HS-27A (cell line): ENCODE measurements at regions not wholly inside any gene's neighbourhood (a gene's known extent, or its start where the extent isn't known, plus 50 kb on each side); places are given as distances from the start of the nearest gene placed in this dataset.

ENCODE experiments used
- DNase-seq: peaks from one replicate; pipeline ENCODE4 v3.0.0-alpha.2; 2012; ENCODE audit warnings: low read depth, missing footprints

GRCh38 chr2:126793885-126794613 lies 104.6 kb upstream of the TEX51 start:
- no peak for DNase-seq

- no peak for DNase-seq
Observed at GRCh38 chr2:126795656-126796055, 103.0 kb upstream of the TEX51 start.

GRCh38 chr2:126796931-126797621 lies 101.6 kb upstream of the TEX51 start:
- no peak for DNase-seq

- no peak for DNase-seq
Observed at GRCh38 chr2:126797622-126798275, 100.9 kb upstream of the TEX51 start.

GRCh38 chr2:126798276-126799140 lies 100.2 kb upstream of the TEX51 start:
- DNase-seq = no peak

- DNase-seq = no peak
Observed at GRCh38 chr2:126799301-126799700, 99.4 kb upstream of the TEX51 start.

- no peak for DNase-seq
Observed at GRCh38 chr2:126801473-126801872, 97.2 kb upstream of the TEX51 start.

- DNase-seq = no peak
Observed at GRCh38 chr2:126802316-126802715, 96.4 kb upstream of the TEX51 start.

GRCh38 chr2:126802774-126803433 lies 95.8 kb upstream of the TEX51 start:
- no peak for DNase-seq

GRCh38 chr2:126803434-126803775 lies 95.3 kb upstream of the TEX51 start:
- no peak for DNase-seq

GRCh38 chr2:126804347-126804746 lies 94.3 kb upstream of the TEX51 start:
- no peak for DNase-seq

- DNase-seq = no peak
Observed at GRCh38 chr2:126808929-126809328, 89.8 kb upstream of the TEX51 start.

GRCh38 chr2:126809340-126809739 lies 89.3 kb upstream of the TEX51 start:
- DNase-seq = no peak

- DNase-seq = no peak
Observed at GRCh38 chr2:126810001-126810400, 88.7 kb upstream of the TEX51 start.

GRCh38 chr2:126811101-126811500 lies 87.6 kb upstream of the TEX51 start:
- DNase-seq = no peak

- DNase-seq = no peak
Observed at GRCh38 chr2:126817172-126817571, 81.5 kb upstream of the TEX51 start.

GRCh38 chr2:126822115-126822514 lies 76.6 kb upstream of the TEX51 start:
- DNase-seq = no peak

GRCh38 chr2:126822921-126823320 lies 75.8 kb upstream of the TEX51 start:
- DNase-seq = no peak

GRCh38 chr2:126823951-126824350 lies 74.7 kb upstream of the TEX51 start:
- DNase-seq = no peak

- no peak for DNase-seq
Observed at GRCh38 chr2:126824663-126825062, 74.0 kb upstream of the TEX51 start.

GRCh38 chr2:126825316-126825715 lies 73.4 kb upstream of the TEX51 start:
- DNase-seq = no peak

GRCh38 chr2:126826491-126826890 lies 72.2 kb upstream of the TEX51 start:
- DNase-seq = no peak
